ENCODE measurements at regions not wholly inside any gene's neighbourhood (a gene's known extent, or its start where the extent isn't known, plus 50 kb on each side); places are given as distances from the start of the nearest gene placed in this dataset.

- TF ChIP-seq POLR2A (IDR thresholded peaks at IDR 0.05) (no peak), CTCF (IDR thresholded peaks at IDR 0.05) (no peak)
Observed at GRCh38 chr7:8913682-8914081, 480.3 kb downstream of the NXPH1 start.
